CD8-positive, alpha-beta memory T cell (primary cell): ENCODE measurements at regions not wholly inside any gene's neighbourhood (a gene's known extent, or its start where the extent isn't known, plus 50 kb on each side); places are given as distances from the start of the nearest gene placed in this dataset.

ENCODE experiments used
- CTCF ChIA-PET: fragments of 350-600 bp; sonication (Branson Sonifier 250); formaldehyde crosslinking; loops from one replicate; lab custom pipeline; 2021; ENCODE audit warnings: antibody characterized with exemption; lab: Charles Lee
- POLR2A ChIA-PET: fragments of 350-600 bp; sonication (Branson Sonifier 250); formaldehyde crosslinking; loops from one replicate; lab custom pipeline; 2021; ENCODE audit warnings: antibody characterized with exemption; lab: Charles Lee
- DNase-seq, 5 donors: peaks; one replicate each; pipeline versions ENCODE4 v3.0.0 to v3.0.0-alpha.2; 2020 to 2022; ENCODE audit warnings: mixed read lengths in 1 of 5
- H3K27ac ChIP-seq: one replicate; pipeline ENCODE4 v1.7.0; 2013; ENCODE audit warnings: low read depth, mild to moderate bottlenecking, low read length, moderate library complexity
- H3K27me3 ChIP-seq: 2 replicates; pipeline ENCODE4 v1.7.0; 2013; ENCODE audit warnings: low read length, mild to moderate bottlenecking; ENCODE audit not compliant: insufficient read depth, poor library complexity, severe bottlenecking
- H3K36me3 ChIP-seq: 2 replicates; pipeline ENCODE4 v1.7.0; 2013; ENCODE audit warnings: mild to moderate bottlenecking, low read length, moderate library complexity; ENCODE audit not compliant: insufficient read depth
- H3K4me1 ChIP-seq: 2 replicates; pipeline ENCODE4 v1.7.0; 2013; ENCODE audit warnings: mild to moderate bottlenecking, low read length, moderate library complexity; ENCODE audit not compliant: insufficient read depth
- H3K4me3 ChIP-seq: 2 replicates; pipeline ENCODE4 v1.7.0; 2013; ENCODE audit warnings: mild to moderate bottlenecking, low read length
- H3K9me3 ChIP-seq: 2 replicates; pipeline ENCODE4 v1.7.0; 2013; ENCODE audit warnings: mild to moderate bottlenecking, low read length
- H3K27ac Mint-ChIP-seq, 8 donors: one replicate each; pipeline ENCODE4 v1.8.0; 2020 to 2021; ENCODE audit warnings: mixed read lengths in 8 of 8, mild to moderate bottlenecking in 6 of 8, inconsistent platforms in 3 of 8, moderate library complexity in 3 of 8
- H3K27me3 Mint-ChIP-seq, 2 donors: one replicate each; pipeline ENCODE4 v1.8.0; 2020 to 2021; ENCODE audit warnings: mixed read lengths in 2 of 2, mild to moderate bottlenecking in 1 of 2, moderate library complexity in 1 of 2
- H3K36me3 Mint-ChIP-seq, 3 donors: one replicate each; pipeline ENCODE4 v1.8.0; 2020 to 2021; ENCODE audit warnings: mixed read lengths in 3 of 3, inconsistent platforms in 1 of 3, mild to moderate bottlenecking in 1 of 3
- H3K4me1 Mint-ChIP-seq, 3 donors: one replicate each; pipeline ENCODE4 v1.8.0; 2020 to 2021; ENCODE audit warnings: mixed read lengths in 3 of 3, inconsistent platforms in 1 of 3, mild to moderate bottlenecking in 1 of 3
- H3K4me3 Mint-ChIP-seq, 7 donors: one replicate each; pipeline ENCODE4 v1.8.0; 2020 to 2021; ENCODE audit warnings: mixed read lengths in 7 of 7, mild to moderate bottlenecking in 6 of 7, moderate library complexity in 4 of 7, inconsistent platforms in 2 of 7
- H3K9me3 Mint-ChIP-seq, 5 donors: one replicate each; pipeline ENCODE4 v1.8.0; 2020 to 2022; ENCODE audit warnings: mixed read lengths in 5 of 5, mild to moderate bottlenecking in 3 of 5, moderate library complexity in 2 of 5, inconsistent platforms in 1 of 5

- Histone ChIP-seq H3K36me3 (no peaks in the 10 kb centered on the region), H3K27ac (no peak overlapping the region), H3K27me3 (no peaks in the 10 kb centered on the region), H3K4me1 (no peaks in the 10 kb centered on the region), H3K4me3 (no peak overlapping the region), H3K9me3 (no peaks in the 10 kb centered on the region)
- Mint-ChIP-seq H3K27me3 (peaks cover 9 to 19% of the 10 kb centered on the region in 2 donors), H3K36me3 (peaks cover 0 to 4% (median 0%) of the 10 kb centered on the region in 3 donors), H3K4me3 (no peak overlapping the region), H3K4me1 (peaks cover 0 to 5% (median 0%) of the 10 kb centered on the region in 3 donors), H3K9me3 (peaks cover 8 to 28% (median 25%) of the 10 kb centered on the region in 5 donors), H3K27ac (no peak overlapping the region)
- ChIA-PET CTCF (interaction anchor here (1.3 kb wide), 1 partner anchor 9 kb away, joined by 3 read pairs; no protein-coding TSS in a partner anchor), POLR2A (no interaction called here)
- DNase-seq: no peak
These were observed 92.2 kb upstream of the ARHGEF7 start for GRCh38 chr13:111022886-111023285.

- Mint-ChIP-seq H3K4me3 (no peak overlapping the region), H3K36me3 (peaks cover 0 to 4% (median 0%) of the 10 kb centered on the region in 3 donors), H3K27ac (no peak overlapping the region), H3K9me3 (peaks cover 8 to 28% (median 25%) of the 10 kb centered on the region in 5 donors), H3K27me3 (peaks cover 9 to 19% of the 10 kb centered on the region in 2 donors), H3K4me1 (peaks cover 0 to 5% (median 0%) of the 10 kb centered on the region in 3 donors)
- H3K9me3 ChIP-seq: no peaks in the 10 kb centered on the region
- no peaks in the 10 kb centered on the region for H3K36me3 ChIP-seq
- ChIA-PET POLR2A (no interaction called here), CTCF (interaction anchor here (1.3 kb wide), 1 partner anchor 9 kb away, joined by 3 read pairs; no protein-coding TSS in a partner anchor)
- no peak overlapping the region for H3K27ac ChIP-seq
- DNase-seq: no peak
- H3K27me3 ChIP-seq: no peaks in the 10 kb centered on the region
- H3K4me1 ChIP-seq: no peaks in the 10 kb centered on the region
- H3K4me3 ChIP-seq: no peak overlapping the region
These were observed 92.9 kb upstream of the ARHGEF7 start for GRCh38 chr13:111022241-111022640.

DNA sequence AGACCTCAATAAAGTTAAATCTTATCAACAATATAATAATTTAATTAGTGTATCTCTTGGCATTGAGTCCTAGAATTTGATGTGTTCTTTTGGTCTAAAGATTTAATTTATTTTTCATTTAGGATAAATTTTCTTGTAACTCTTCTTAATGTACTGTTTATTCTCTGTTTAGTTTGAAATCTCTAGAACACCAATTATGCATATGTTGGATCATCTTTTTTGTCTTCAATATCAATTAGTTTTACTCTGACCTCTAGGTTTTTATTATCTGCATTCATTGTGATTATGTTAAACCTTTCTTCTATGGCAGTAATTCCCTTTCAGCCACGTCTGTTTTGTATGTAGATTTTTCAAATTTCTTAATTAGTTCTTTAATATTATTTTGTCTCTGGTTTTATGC is 93.8 kb upstream of the ARHGEF7 start:
- Mint-ChIP-seq H3K9me3 (peaks cover 8 to 28% (median 25%) of the 10 kb centered on the region in 5 donors), H3K36me3 (peaks cover 0 to 4% (median 0%) of the 10 kb centered on the region in 3 donors), H3K4me3 (no peak overlapping the region), H3K27ac (no peak overlapping the region), H3K4me1 (peaks cover 0 to 5% (median 0%) of the 10 kb centered on the region in 3 donors), H3K27me3 (peaks cover 11 to 16% of the 10 kb centered on the region in 2 donors)
- H3K27me3 ChIP-seq: no peaks in the 10 kb centered on the region
- H3K4me3 ChIP-seq: no peak overlapping the region
- DNase-seq: no peak
- H3K4me1 ChIP-seq: no peaks in the 10 kb centered on the region
- POLR2A ChIA-PET: no interaction called here
- CTCF ChIA-PET: no interaction called here
- no peak overlapping the region for H3K27ac ChIP-seq
- no peaks in the 10 kb centered on the region for H3K36me3 ChIP-seq
- H3K9me3 ChIP-seq: no peaks in the 10 kb centered on the region

GRCh38 chr13:111020546-111020945 is 94.6 kb upstream of the ARHGEF7 start:
- Mint-ChIP-seq H3K4me3 (no peak overlapping the region), H3K9me3 (peaks cover 8 to 28% (median 25%) of the 10 kb centered on the region in 5 donors), H3K36me3 (peaks cover 0 to 4% (median 0%) of the 10 kb centered on the region in 3 donors), H3K27me3 (peaks cover 11 to 16% of the 10 kb centered on the region in 2 donors), H3K27ac (no peak overlapping the region), H3K4me1 (peaks cover 0 to 5% (median 0%) of the 10 kb centered on the region in 3 donors)
- ChIA-PET POLR2A (no interaction called here), CTCF (no interaction called here)
- Histone ChIP-seq H3K27me3 (no peaks in the 10 kb centered on the region), H3K9me3 (no peaks in the 10 kb centered on the region), H3K36me3 (no peaks in the 10 kb centered on the region), H3K4me3 (no peak overlapping the region), H3K27ac (no peak overlapping the region), H3K4me1 (no peaks in the 10 kb centered on the region)
- no peak for DNase-seq

DNA sequence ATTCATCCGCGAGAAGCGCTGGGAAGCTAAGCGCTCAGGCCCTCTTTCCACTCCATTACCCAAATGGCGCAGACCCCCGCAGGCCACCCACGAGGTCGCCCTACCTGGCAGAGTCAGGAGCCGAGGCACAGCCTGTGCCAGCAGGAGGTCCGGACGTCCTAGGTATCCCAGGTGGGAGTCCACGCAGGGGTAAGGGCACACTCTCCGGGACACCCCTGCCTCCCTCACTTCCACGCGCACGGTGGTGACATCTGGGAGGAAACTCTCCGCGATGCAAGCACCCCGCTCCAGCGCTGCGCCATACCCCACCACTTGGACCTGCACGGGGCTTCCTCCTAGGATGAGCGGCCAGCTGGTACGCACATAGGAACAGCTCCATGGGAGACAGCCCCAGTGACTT is 95.1 kb upstream of the ARHGEF7 start:
- Mint-ChIP-seq H3K9me3 (peaks cover 8 to 28% (median 25%) of the 10 kb centered on the region in 5 donors), H3K4me3 (no peak overlapping the region), H3K27ac (no peak overlapping the region), H3K4me1 (peaks cover 0 to 5% (median 0%) of the 10 kb centered on the region in 3 donors), H3K27me3 (peaks cover 11 to 16% of the 10 kb centered on the region in 2 donors), H3K36me3 (peaks cover 0 to 4% (median 0%) of the 10 kb centered on the region in 3 donors)
- no peaks in the 10 kb centered on the region for H3K9me3 ChIP-seq
- H3K4me1 ChIP-seq: no peaks in the 10 kb centered on the region
- no peaks in the 10 kb centered on the region for H3K36me3 ChIP-seq
- CTCF ChIA-PET: no interaction called here
- H3K4me3 ChIP-seq: no peak overlapping the region
- DNase-seq: no peak
- POLR2A ChIA-PET: no interaction called here
- H3K27me3 ChIP-seq: no peaks in the 10 kb centered on the region
- no peak overlapping the region for H3K27ac ChIP-seq

- no peaks in the 10 kb centered on the region for H3K36me3 ChIP-seq
These were observed 97.2 kb upstream of the ARHGEF7 start for GRCh38 chr13:111017755-111018459.

DNA sequence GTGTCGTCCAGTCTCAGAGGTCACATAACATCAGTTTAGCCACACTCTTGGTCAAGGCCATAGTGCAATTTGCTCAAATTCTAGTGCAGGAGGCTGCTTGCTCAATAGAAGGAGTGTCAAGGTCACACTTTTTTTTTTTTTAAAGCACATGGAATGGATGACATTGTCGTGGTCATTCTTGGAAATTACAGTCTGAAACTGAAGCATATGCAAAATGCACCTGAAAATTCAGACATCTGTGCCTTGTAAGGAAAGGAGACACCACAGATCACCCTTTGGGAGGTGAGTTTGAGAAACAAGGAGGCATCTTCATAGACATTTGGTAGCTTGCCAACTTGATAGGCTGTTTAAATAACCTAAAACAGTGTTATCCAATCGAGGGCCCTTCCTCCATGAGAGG is 98.3 kb upstream of the ANKRD10 start:
- H3K27ac ChIP-seq: no peak overlapping the region
- no peak overlapping the region for H3K4me3 Mint-ChIP-seq
- DNase-seq: no peak
- H3K4me1 ChIP-seq: no peaks in the 10 kb centered on the region
- ChIA-PET CTCF (no interaction called here), POLR2A (no interaction called here)
- H3K4me1 Mint-ChIP-seq: no peaks in the 10 kb centered on the region
- no peak overlapping the region for H3K4me3 ChIP-seq
- no peaks in the 10 kb centered on the region for H3K36me3 Mint-ChIP-seq
- peaks cover 0 to 3% (median 0%) of the 10 kb centered on the region in 5 donors for H3K9me3 Mint-ChIP-seq
- no peaks in the 10 kb centered on the region for H3K27me3 ChIP-seq
- peaks cover 8 to 20% of the 10 kb centered on the region in 2 donors for H3K27me3 Mint-ChIP-seq
- H3K9me3 ChIP-seq: no peaks in the 10 kb centered on the region
- H3K27ac Mint-ChIP-seq: no peak overlapping the region
- H3K36me3 ChIP-seq: no peaks in the 10 kb centered on the region

More at GRCh38 chr13:111017755-111018459, 97.2 kb upstream of the ARHGEF7 start:
- POLR2A ChIA-PET: no interaction called here
- H3K4me3 Mint-ChIP-seq: no peak overlapping the region
- Histone ChIP-seq H3K4me1 (no peaks in the 10 kb centered on the region), H3K27me3 (no peaks in the 10 kb centered on the region), H3K27ac (no peak overlapping the region), H3K4me3 (no peak overlapping the region), H3K9me3 (no peaks in the 10 kb centered on the region)
- CTCF ChIA-PET: no interaction called here
- no peaks in the 10 kb centered on the region for H3K4me1 Mint-ChIP-seq
- H3K36me3 Mint-ChIP-seq: peaks cover 0 to 4% (median 0%) of the 10 kb centered on the region in 3 donors
- peaks cover 8 to 13% of the 10 kb centered on the region in 2 donors for H3K27me3 Mint-ChIP-seq
- H3K27ac Mint-ChIP-seq: no peak overlapping the region
- DNase-seq: no peak
- H3K9me3 Mint-ChIP-seq: peaks cover 8 to 23% (median 23%) of the 10 kb centered on the region in 5 donors

- no peaks in the 10 kb centered on the region for H3K36me3 Mint-ChIP-seq
- H3K4me1 Mint-ChIP-seq: no peaks in the 10 kb centered on the region
- no peaks in the 10 kb centered on the region for H3K4me1 ChIP-seq
- ChIA-PET CTCF (no interaction called here), POLR2A (no interaction called here)
- H3K27ac Mint-ChIP-seq: no peak overlapping the region
- DNase-seq: no peak
- H3K27me3 ChIP-seq: no peaks in the 10 kb centered on the region
- H3K36me3 ChIP-seq: no peaks in the 10 kb centered on the region
- no peaks in the 10 kb centered on the region for H3K9me3 Mint-ChIP-seq
- no peak overlapping the region for H3K27ac ChIP-seq
- H3K4me3 ChIP-seq: no peak overlapping the region
- peaks cover 13 to 24% of the 10 kb centered on the region in 2 donors for H3K27me3 Mint-ChIP-seq
- H3K4me3 Mint-ChIP-seq: no peak overlapping the region
- H3K9me3 ChIP-seq: no peaks in the 10 kb centered on the region
These were observed 97.0 kb upstream of the ANKRD10 start for GRCh38 chr13:111011899-111012298.
